Ovary (tissue), 7 donors: ENCODE measurements at regions not wholly inside any gene's neighbourhood (a gene's known extent, or its start where the extent isn't known, plus 50 kb on each side); places are given as distances from the start of the nearest gene placed in this dataset.
"Not testable (repeated sequence)": the region's sequence is repeated elsewhere in the genome, so short reads cannot be mapped to it uniquely, and the experiment has no call there.

ENCODE experiments used
- DNase-seq, 5 donors: peaks; one replicate each; pipeline ENCODE4 v3.0.0-alpha.2; 2019 to 2020
- H3K27ac ChIP-seq, 2 donors: fragments of 200-600 bp; one replicate each; pipeline versions ENCODE4 v1.5.1 to v1.8.0; 2019 to 2022
- H3K27me3 ChIP-seq: fragments of 200-600 bp; one replicate; pipeline ENCODE4 v1.8.0; 2022
- H3K36me3 ChIP-seq: fragments of 200-600 bp; sonication (generic); one replicate; pipeline ENCODE4 v1.5.1; 2019
- H3K4me1 ChIP-seq: one replicate; pipeline ENCODE4 v1.8.1; 2013; ENCODE audit warnings: mild to moderate bottlenecking, moderate library complexity; ENCODE audit not compliant: insufficient read depth
- H3K4me3 ChIP-seq: fragments of 200-600 bp; sonication (generic); one replicate; pipeline ENCODE4 v1.5.1; 2017
- H3K9me3 ChIP-seq, 2 donors: fragments of 200-600 bp in 1 of 2; sonication (generic) in 1 of 2; one replicate each; pipeline versions ENCODE4 v1.5.1 to v1.8.1; 2013 to 2019; ENCODE audit warnings: mild to moderate bottlenecking in 1 of 2, moderate library complexity in 1 of 2
- WGBS, 3 donors: extraction: QIAGEN DNeasy Blood & Tissue Kit in 1 of 3; methylation state at CpG; one replicate each; pipeline versions ENCODE4 v1.1.5 to v1.1.7; 2013 to 2017; 5-methylcytosine and 5-hydroxymethylcytosine counted together
- intact Hi-C, 4 donors: fragments of 100-400 bp; cut with DNase I; formaldehyde crosslinking; loops; one replicate each; pipeline versions ENCODE4 v1.11.0 to v1.15.1; 2022 to 2023
- donor health status: DM: no; HTN: no; CAD: no; lungs with moderate emphysema.
- donor health status: DM: no; HTN: no; CAD: no.
- donor health status: Bipolar disorder and iron deficiency.
- donor health status: DM: no; HTN: no; CAD: no.
- donor health status: DM: yes; HTN: yes; CAD: no.

GRCh38 chr21:9018731-9019253 lies 1502.6 kb upstream of the TPTE start:
- H3K27ac ChIP-seq, DNase-seq, H3K27me3 ChIP-seq, H3K36me3 ChIP-seq, H3K4me1 ChIP-seq, intact Hi-C loops, H3K9me3 ChIP-seq, H3K4me3 ChIP-seq: not testable (repeated sequence)
- WGBS, 3 donors = 41 to 43% methylated on average over 5 of the region's 5 CpGs; no CpG with 5 or more reads in 1 of the 3 donors

- DNase-seq, H3K27me3 ChIP-seq, H3K9me3 ChIP-seq, H3K36me3 ChIP-seq, intact Hi-C loops, H3K4me1 ChIP-seq, H3K4me3 ChIP-seq, H3K27ac ChIP-seq: not testable (repeated sequence)
- 25 to 38% (median 28%) methylated on average over 3 to 4 of the region's 4 CpGs for WGBS, 3 donors
Measured at GRCh38 chr21:9024006-9024767, 1497.2 kb upstream of the TPTE start.

- H3K27me3 ChIP-seq, H3K27ac ChIP-seq, DNase-seq, H3K4me1 ChIP-seq, H3K4me3 ChIP-seq, intact Hi-C loops, H3K36me3 ChIP-seq, H3K9me3 ChIP-seq: not testable (repeated sequence)
- WGBS, 3 donors = 18 to 50% (median 23%) methylated on average over 1 to 2 of the region's 2 CpGs
Measured at GRCh38 chr21:9026729-9027416, 1494.5 kb upstream of the TPTE start.

- H3K27ac ChIP-seq, H3K4me1 ChIP-seq, DNase-seq, H3K9me3 ChIP-seq, H3K27me3 ChIP-seq, H3K36me3 ChIP-seq, intact Hi-C loops, H3K4me3 ChIP-seq: not testable (repeated sequence)
- 72 to 85% (median 80%) methylated on average over 1 to 2 of the region's 2 CpGs for WGBS, 3 donors
Measured at GRCh38 chr21:9027417-9027800, 1494.0 kb upstream of the TPTE start.

- H3K36me3 ChIP-seq, H3K4me1 ChIP-seq, H3K9me3 ChIP-seq, H3K27ac ChIP-seq, intact Hi-C loops, DNase-seq, H3K4me3 ChIP-seq, H3K27me3 ChIP-seq: not testable (repeated sequence)
- WGBS, 3 donors = 69 to 79% (median 77%) methylated on average over 8 of the region's 8 CpGs
Measured at GRCh38 chr21:9028624-9029431, 1492.6 kb upstream of the TPTE start.

GRCh38 chr21:9030141-9030665 lies 1491.2 kb upstream of the TPTE start:
- H3K4me1 ChIP-seq, H3K27me3 ChIP-seq, H3K4me3 ChIP-seq, DNase-seq, H3K27ac ChIP-seq, H3K36me3 ChIP-seq, H3K9me3 ChIP-seq, intact Hi-C loops: not testable (repeated sequence)
- WGBS, 3 donors = 52 to 81% (median 80%) methylated on average over 2 of the region's 2 CpGs

GRCh38 chr21:9031482-9032374 lies 1489.7 kb upstream of the TPTE start:
- H3K9me3 ChIP-seq, H3K27ac ChIP-seq, H3K27me3 ChIP-seq, H3K4me1 ChIP-seq, intact Hi-C loops, H3K4me3 ChIP-seq, DNase-seq, H3K36me3 ChIP-seq: not testable (repeated sequence)
- 56 to 68% (median 59%) methylated on average over 4 to 5 of the region's 5 CpGs for WGBS, 3 donors

GRCh38 chr21:9032547-9032946 lies 1488.8 kb upstream of the TPTE start:
- WGBS, 3 donors = no CpG with 5 or more reads among the region's 2 CpGs
- DNase-seq, intact Hi-C loops: not testable (repeated sequence)

GRCh38 chr21:9033295-9033694 lies 1488.1 kb upstream of the TPTE start:
- H3K27ac ChIP-seq, H3K9me3 ChIP-seq, H3K27me3 ChIP-seq, H3K4me3 ChIP-seq, H3K36me3 ChIP-seq, DNase-seq, intact Hi-C loops, H3K4me1 ChIP-seq: not testable (repeated sequence)
- 49 to 57% (median 51%) methylated on average over 7 to 8 of the region's 8 CpGs for WGBS, 3 donors

More at GRCh38 chr21:9032547-9032946, 1488.8 kb upstream of the TPTE start:
- not testable (repeated sequence) for H3K27ac ChIP-seq, H3K9me3 ChIP-seq, H3K36me3 ChIP-seq, H3K27me3 ChIP-seq, H3K4me1 ChIP-seq, H3K4me3 ChIP-seq

- H3K9me3 ChIP-seq, intact Hi-C loops, DNase-seq, H3K36me3 ChIP-seq, H3K27me3 ChIP-seq, H3K4me1 ChIP-seq, H3K4me3 ChIP-seq, H3K27ac ChIP-seq: not testable (repeated sequence)
- 36 to 70% (median 56%) methylated on average over 4 of the region's 8 CpGs for WGBS, 3 donors
Measured at GRCh38 chr21:9034491-9035200, 1486.7 kb upstream of the TPTE start.
